SJSA1 (cell line): ENCODE measurements at regions not wholly inside any gene's neighbourhood (a gene's known extent, or its start where the extent isn't known, plus 50 kb on each side); places are given as distances from the start of the nearest gene placed in this dataset.
A peak's percentile ranks its signal among the peaks of the same experiment; 100 is the strongest.

Experiments used
- DNase-seq, 2 experiments: peaks; one replicate each; pipeline ENCODE4 v3.0.0-alpha.2; 2015 to 2020; ENCODE audit warnings: low spot score in 2 of 2, low read depth in 1 of 2
- H3K27ac ChIP-seq: fragments of 250-450 bp; sonication (Bioruptor Pico); 2 replicates; pipeline ENCODE4 v1.5.1; 2020; ENCODE audit warnings: mild to moderate bottlenecking, moderate library complexity
- H3K27me3 ChIP-seq: fragments of 250-450 bp; sonication (Bioruptor Pico); replicated peaks from 2 replicates; pipeline ENCODE4 v1.5.1; 2020; ENCODE audit warnings: mild to moderate bottlenecking, moderate library complexity
- H3K36me3 ChIP-seq: fragments of 250-450 bp; sonication (Bioruptor Pico); 2 replicates; pipeline ENCODE4 v1.5.1; 2020; ENCODE audit warnings: mild to moderate bottlenecking
- H3K4me1 ChIP-seq: fragments of 250-450 bp; sonication (Bioruptor Pico); replicated peaks from 2 replicates; pipeline ENCODE4 v1.6.1; 2021; ENCODE audit warnings: mild to moderate bottlenecking
- H3K4me3 ChIP-seq: fragments of 250-450 bp; sonication (Bioruptor Pico); 2 replicates; pipeline ENCODE4 v1.5.1; 2020; ENCODE audit warnings: mild to moderate bottlenecking
- H3K9me3 ChIP-seq: fragments of 250-450 bp; sonication (Bioruptor Pico); replicated peaks from 2 replicates; pipeline ENCODE4 v1.5.1; 2020; ENCODE audit warnings: mild to moderate bottlenecking

- Histone ChIP-seq H3K36me3 (peaks cover 5% of the 10 kb centered on the region), H3K4me3 (peak overlapping the region; percentile 9; the same call in 1 of the 2 replicates), H3K27ac (peak overlapping the region; percentile 10; the same call in 1 of the 2 replicates), H3K9me3 (no peaks in the 10 kb centered on the region), H3K4me1 (peaks cover 6% of the 10 kb centered on the region; the same call in 1 of the 2 replicates), H3K27me3 (no peaks in the 10 kb centered on the region)
- DNase-seq = no peak
Observed at GRCh38 chr9:21556581-21557427, 74.7 kb upstream of the IFNE start.

GRCh38 chr9:21557428-21557768, 75.3 kb upstream of the IFNE start:
- DNase-seq = no peak
- Histone ChIP-seq H3K4me1 (peaks cover 6% of the 10 kb centered on the region; the same call in 1 of the 2 replicates), H3K4me3 (peak overlapping the region; percentile 84; the same call in 1 of the 2 replicates), H3K27me3 (no peaks in the 10 kb centered on the region), H3K36me3 (peaks cover 5% of the 10 kb centered on the region), H3K9me3 (no peaks in the 10 kb centered on the region), H3K27ac (peak overlapping the region; percentile 76; the same call in 1 of the 2 replicates)

- Histone ChIP-seq H3K27ac (peak overlapping the region; percentile 76), H3K9me3 (no peaks in the 10 kb centered on the region), H3K4me1 (peaks cover 6% of the 10 kb centered on the region; the same call in 1 of the 2 replicates), H3K4me3 (peak overlapping the region; percentile 84), H3K27me3 (no peaks in the 10 kb centered on the region), H3K36me3 (peaks cover 5% of the 10 kb centered on the region)
- no peak for DNase-seq
Observed at GRCh38 chr9:21558079-21558478, 76.0 kb upstream of the IFNE start.

- Histone ChIP-seq H3K27ac (peak overlapping the region; percentile 76), H3K9me3 (no peaks in the 10 kb centered on the region), H3K4me3 (peak overlapping the region; percentile 84), H3K36me3 (peaks cover 5% of the 10 kb centered on the region), H3K4me1 (peaks cover 6% of the 10 kb centered on the region; the same call in 1 of the 2 replicates), H3K27me3 (no peaks in the 10 kb centered on the region)
- DNase-seq = peak in 1 of 2 experiments; percentile 59
Observed at GRCh38 chr9:21558615-21559401, 76.7 kb upstream of the IFNE start.

- DNase-seq = peak; percentile 46 to 60
Observed at GRCh38 chr9:21559402-21560280, 77.5 kb upstream of the IFNE start.

GRCh38 chr9:21560281-21560745, 78.2 kb upstream of the IFNE start:
- DNase-seq = no peak
- peak overlapping the region; percentile 60; the same call in 1 of the 2 replicates for H3K27ac ChIP-seq

More at GRCh38 chr9:21559402-21560280, 77.5 kb upstream of the IFNE start:
- H3K36me3 ChIP-seq = peaks cover 5% of the 10 kb centered on the region
- H3K9me3 ChIP-seq = no peaks in the 10 kb centered on the region
- H3K4me1 ChIP-seq = peaks cover 6% of the 10 kb centered on the region; the same call in 1 of the 2 replicates
- no peaks in the 10 kb centered on the region for H3K27me3 ChIP-seq
- H3K4me3 ChIP-seq = peak overlapping the region; percentile 84
- peak overlapping the region; percentile 76 for H3K27ac ChIP-seq

GRCh38 chr9:21561502-21561901, 79.4 kb upstream of the IFNE start:
- Histone ChIP-seq H3K27ac (no peak overlapping the region), H3K4me1 (peaks cover 9% of the 10 kb centered on the region; the same call in 1 of the 2 replicates), H3K4me3 (no peak overlapping the region), H3K27me3 (no peaks in the 10 kb centered on the region), H3K9me3 (no peaks in the 10 kb centered on the region), H3K36me3 (peaks cover 5% of the 10 kb centered on the region)
- no peak for DNase-seq

More at GRCh38 chr9:21560281-21560745, 78.2 kb upstream of the IFNE start:
- no peaks in the 10 kb centered on the region for H3K9me3 ChIP-seq
- no peaks in the 10 kb centered on the region for H3K27me3 ChIP-seq
- peaks cover 6% of the 10 kb centered on the region; the same call in 1 of the 2 replicates for H3K4me1 ChIP-seq
- peaks cover 5% of the 10 kb centered on the region for H3K36me3 ChIP-seq
- H3K4me3 ChIP-seq = peak overlapping the region; percentile 84

GRCh38 chr9:21564175-21564574, 82.1 kb upstream of the IFNE start:
- peaks cover 9% of the 10 kb centered on the region; the same call in 1 of the 2 replicates for H3K4me1 ChIP-seq
- H3K4me3 ChIP-seq = no peak overlapping the region
- DNase-seq = no peak
- no peaks in the 10 kb centered on the region for H3K9me3 ChIP-seq
- no peaks in the 10 kb centered on the region for H3K27me3 ChIP-seq
- H3K27ac ChIP-seq = no peak overlapping the region
- peaks cover 4% of the 10 kb centered on the region for H3K36me3 ChIP-seq

- Histone ChIP-seq H3K4me3 (no peak overlapping the region), H3K36me3 (no peaks in the 10 kb centered on the region), H3K27me3 (no peaks in the 10 kb centered on the region), H3K4me1 (peaks cover 6% of the 10 kb centered on the region; the same call in 1 of the 2 replicates), H3K9me3 (no peaks in the 10 kb centered on the region), H3K27ac (no peak overlapping the region)
- DNase-seq = no peak
Observed at GRCh38 chr9:21565155-21565554, 83.0 kb upstream of the IFNE start.

- H3K9me3 ChIP-seq = no peaks in the 10 kb centered on the region
- DNase-seq = no peak
- H3K27me3 ChIP-seq = no peaks in the 10 kb centered on the region
- H3K4me1 ChIP-seq = peaks cover 10% of the 10 kb centered on the region; the same call in 1 of the 2 replicates
- H3K36me3 ChIP-seq = no peaks in the 10 kb centered on the region
- no peak overlapping the region for H3K27ac ChIP-seq
- no peak overlapping the region for H3K4me3 ChIP-seq
Observed at GRCh38 chr9:21567926-21568325, 85.8 kb upstream of the IFNE start.

GRCh38 chr9:21568484-21568883, 86.4 kb upstream of the IFNE start:
- H3K36me3 ChIP-seq = no peaks in the 10 kb centered on the region

GRCh38 chr9:21569721-21570120, 87.6 kb upstream of the IFNE start:
- no peak overlapping the region for H3K27ac ChIP-seq
- H3K27me3 ChIP-seq = no peaks in the 10 kb centered on the region
- H3K36me3 ChIP-seq = no peaks in the 10 kb centered on the region
- no peak for DNase-seq
- peaks cover 10% of the 10 kb centered on the region; the same call in 1 of the 2 replicates for H3K4me1 ChIP-seq
- H3K4me3 ChIP-seq = no peak overlapping the region
- no peaks in the 10 kb centered on the region for H3K9me3 ChIP-seq

More at GRCh38 chr9:21568484-21568883, 86.4 kb upstream of the IFNE start:
- Histone ChIP-seq H3K4me1 (peaks cover 10% of the 10 kb centered on the region; the same call in 1 of the 2 replicates), H3K27ac (no peak overlapping the region), H3K4me3 (no peak overlapping the region), H3K9me3 (no peaks in the 10 kb centered on the region), H3K27me3 (no peaks in the 10 kb centered on the region)
- no peak for DNase-seq
